OCI-LY7 (cell line): ENCODE measurements at regions not wholly inside any gene's neighbourhood (a gene's known extent, or its start where the extent isn't known, plus 50 kb on each side); places are given as distances from the start of the nearest gene placed in this dataset.

Experiments
- EZH2phosphoT487 ChIP-seq: fragments of 200-600 bp; sonication (generic); IDR thresholded peaks from 2 replicates; pipeline ENCODE4 v1.6.1; 2018; ENCODE audit warnings: low read depth, borderline replicate concordance, mild to moderate bottlenecking, mixed run types, antibody characterized with exemption, low read length, moderate library complexity, mixed read lengths
- TF ChIP-seq, protein P1 (sequence below): fragments of 200-600 bp; sonication (generic); conservative IDR thresholded peaks from 2 replicates; pipeline ENCODE4 v1.5.1; 2014; ENCODE audit warnings: mild to moderate bottlenecking, antibody characterized with exemption, low read length, moderate library complexity, mixed read lengths

DNA sequence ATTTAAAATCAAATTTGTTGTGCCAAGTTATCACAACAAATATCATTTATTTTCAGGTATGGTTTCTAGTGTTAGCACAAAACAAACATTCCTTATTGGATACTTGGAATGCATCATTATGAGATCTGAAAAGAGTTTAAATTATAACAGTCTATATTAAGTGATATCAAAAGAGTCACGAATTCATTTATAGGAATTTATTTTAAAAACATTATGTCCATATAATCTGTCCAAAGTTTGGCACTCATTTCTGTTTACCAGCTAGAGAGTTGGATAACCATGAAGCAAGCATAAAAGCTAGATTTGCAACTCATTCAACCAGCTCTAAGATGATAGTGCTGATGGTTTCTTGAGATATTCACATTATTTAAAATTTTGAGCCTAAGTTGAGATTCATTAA is 453.2 kb downstream of the DOK5 start:
- TF ChIP-seq, protein P1, sequence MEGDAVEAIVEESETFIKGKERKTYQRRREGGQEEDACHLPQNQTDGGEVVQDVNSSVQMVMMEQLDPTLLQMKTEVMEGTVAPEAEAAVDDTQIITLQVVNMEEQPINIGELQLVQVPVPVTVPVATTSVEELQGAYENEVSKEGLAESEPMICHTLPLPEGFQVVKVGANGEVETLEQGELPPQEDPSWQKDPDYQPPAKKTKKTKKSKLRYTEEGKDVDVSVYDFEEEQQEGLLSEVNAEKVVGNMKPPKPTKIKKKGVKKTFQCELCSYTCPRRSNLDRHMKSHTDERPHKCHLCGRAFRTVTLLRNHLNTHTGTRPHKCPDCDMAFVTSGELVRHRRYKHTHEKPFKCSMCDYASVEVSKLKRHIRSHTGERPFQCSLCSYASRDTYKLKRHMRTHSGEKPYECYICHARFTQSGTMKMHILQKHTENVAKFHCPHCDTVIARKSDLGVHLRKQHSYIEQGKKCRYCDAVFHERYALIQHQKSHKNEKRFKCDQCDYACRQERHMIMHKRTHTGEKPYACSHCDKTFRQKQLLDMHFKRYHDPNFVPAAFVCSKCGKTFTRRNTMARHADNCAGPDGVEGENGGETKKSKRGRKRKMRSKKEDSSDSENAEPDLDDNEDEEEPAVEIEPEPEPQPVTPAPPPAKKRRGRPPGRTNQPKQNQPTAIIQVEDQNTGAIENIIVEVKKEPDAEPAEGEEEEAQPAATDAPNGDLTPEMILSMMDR: no peak
- TF ChIP-seq EZH2phosphoT487: no peak
